GM23338 (cell line): ENCODE measurements at regions not wholly inside any gene's neighbourhood (a gene's known extent, or its start where the extent isn't known, plus 50 kb on each side); places are given as distances from the start of the nearest gene placed in this dataset.

Source experiments
- CREB1 ChIP-seq: fragments of 250-450 bp; sonication (Bioruptor Pico); IDR thresholded peaks from 2 replicates; pipeline ENCODE4 v1.5.0; 2020; ENCODE audit warnings: low read depth, mild to moderate bottlenecking, moderate library complexity
- EZH2 ChIP-seq: fragments of 200-600 bp; sonication (generic); IDR thresholded peaks from one replicate; pipeline ENCODE4 v1.8.0; 2017; ENCODE audit warnings: antibody characterized with exemption, mild to moderate bottlenecking, low read depth; ENCODE audit not compliant: unreplicated experiment
- EZH2phosphoT487 ChIP-seq: fragments of 200-600 bp; sonication (generic); IDR thresholded peaks from one replicate; pipeline ENCODE4 v1.8.1; 2018; ENCODE audit warnings: antibody characterized with exemption; ENCODE audit not compliant: unreplicated experiment
- JUNB ChIP-seq: IDR thresholded peaks from one replicate; pipeline ENCODE4 v1.6.1; 2016; ENCODE audit warnings: antibody characterized with exemption; ENCODE audit not compliant: unreplicated experiment
- POLR2AphosphoS5 ChIP-seq: IDR thresholded peaks from 2 replicates; pipeline ENCODE4 v1.6.1; 2016; ENCODE audit warnings: antibody characterized with exemption, low read depth
- STAT1 ChIP-seq: IDR thresholded peaks from one replicate; pipeline ENCODE4 v1.6.1; 2016; ENCODE audit warnings: antibody characterized with exemption; ENCODE audit not compliant: unreplicated experiment
- ZNF114 ChIP-seq: fragments of 250-450 bp; sonication (Bioruptor Pico); IDR thresholded peaks from 2 replicates; pipeline ENCODE4 v1.5.0; 2020; ENCODE audit warnings: mild to moderate bottlenecking, moderate library complexity
- ZNF331 ChIP-seq: fragments of 250-450 bp; sonication (Bioruptor Pico); IDR thresholded peaks from 2 replicates; pipeline ENCODE4 v1.5.0; 2020; ENCODE audit warnings: low read depth, mild to moderate bottlenecking, moderate library complexity
- TF ChIP-seq, protein P1 (sequence below), 2 experiments: fragments of 200-600 bp in 1 of 2; sonication (generic) in 1 of 2; conservative IDR thresholded peaks; 2 replicates each; pipeline versions ENCODE4 v1.5.1 to v1.6.1; 2016 to 2017; ENCODE audit warnings: antibody characterized with exemption in 2 of 2, low read depth in 2 of 2, mild to moderate bottlenecking in 2 of 2, moderate library complexity in 1 of 2
- TF ChIP-seq, protein P2 (sequence below): IDR thresholded peaks from one replicate; pipeline ENCODE4 v1.6.1; 2018; ENCODE audit warnings: antibody characterized with exemption; ENCODE audit not compliant: unreplicated experiment
- TF ChIP-seq, protein P3 (sequence below): IDR thresholded peaks from 2 replicates; pipeline ENCODE4 v1.6.1; 2016; ENCODE audit warnings: antibody characterized with exemption

DNA sequence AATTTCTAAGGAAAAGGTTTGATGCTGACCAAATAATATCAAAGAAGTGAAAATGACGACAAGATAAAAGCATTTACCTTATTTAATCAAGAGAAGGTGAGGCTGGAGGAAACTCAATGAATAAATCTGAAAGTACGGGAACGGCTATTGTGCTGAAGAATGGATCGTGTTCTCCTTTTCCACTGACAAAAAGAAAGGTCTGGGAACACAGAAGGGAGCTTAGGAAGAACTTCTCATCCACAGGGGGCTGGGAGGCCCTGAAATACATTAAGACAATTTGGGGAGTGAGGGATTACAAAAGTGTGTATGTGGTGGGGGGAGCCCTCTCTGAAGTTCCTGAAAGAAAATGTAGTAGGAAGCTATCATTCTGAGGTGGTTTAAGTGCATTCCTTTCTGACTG is 582.3 kb downstream of the SLC4A3 start:
- TF ChIP-seq, protein P1, sequence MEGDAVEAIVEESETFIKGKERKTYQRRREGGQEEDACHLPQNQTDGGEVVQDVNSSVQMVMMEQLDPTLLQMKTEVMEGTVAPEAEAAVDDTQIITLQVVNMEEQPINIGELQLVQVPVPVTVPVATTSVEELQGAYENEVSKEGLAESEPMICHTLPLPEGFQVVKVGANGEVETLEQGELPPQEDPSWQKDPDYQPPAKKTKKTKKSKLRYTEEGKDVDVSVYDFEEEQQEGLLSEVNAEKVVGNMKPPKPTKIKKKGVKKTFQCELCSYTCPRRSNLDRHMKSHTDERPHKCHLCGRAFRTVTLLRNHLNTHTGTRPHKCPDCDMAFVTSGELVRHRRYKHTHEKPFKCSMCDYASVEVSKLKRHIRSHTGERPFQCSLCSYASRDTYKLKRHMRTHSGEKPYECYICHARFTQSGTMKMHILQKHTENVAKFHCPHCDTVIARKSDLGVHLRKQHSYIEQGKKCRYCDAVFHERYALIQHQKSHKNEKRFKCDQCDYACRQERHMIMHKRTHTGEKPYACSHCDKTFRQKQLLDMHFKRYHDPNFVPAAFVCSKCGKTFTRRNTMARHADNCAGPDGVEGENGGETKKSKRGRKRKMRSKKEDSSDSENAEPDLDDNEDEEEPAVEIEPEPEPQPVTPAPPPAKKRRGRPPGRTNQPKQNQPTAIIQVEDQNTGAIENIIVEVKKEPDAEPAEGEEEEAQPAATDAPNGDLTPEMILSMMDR (conservative IDR thresholded peaks at IDR 0.05; ENCODE audit: low read depth in 2 of 2) = no peak
- TF ChIP-seq, protein P2, sequence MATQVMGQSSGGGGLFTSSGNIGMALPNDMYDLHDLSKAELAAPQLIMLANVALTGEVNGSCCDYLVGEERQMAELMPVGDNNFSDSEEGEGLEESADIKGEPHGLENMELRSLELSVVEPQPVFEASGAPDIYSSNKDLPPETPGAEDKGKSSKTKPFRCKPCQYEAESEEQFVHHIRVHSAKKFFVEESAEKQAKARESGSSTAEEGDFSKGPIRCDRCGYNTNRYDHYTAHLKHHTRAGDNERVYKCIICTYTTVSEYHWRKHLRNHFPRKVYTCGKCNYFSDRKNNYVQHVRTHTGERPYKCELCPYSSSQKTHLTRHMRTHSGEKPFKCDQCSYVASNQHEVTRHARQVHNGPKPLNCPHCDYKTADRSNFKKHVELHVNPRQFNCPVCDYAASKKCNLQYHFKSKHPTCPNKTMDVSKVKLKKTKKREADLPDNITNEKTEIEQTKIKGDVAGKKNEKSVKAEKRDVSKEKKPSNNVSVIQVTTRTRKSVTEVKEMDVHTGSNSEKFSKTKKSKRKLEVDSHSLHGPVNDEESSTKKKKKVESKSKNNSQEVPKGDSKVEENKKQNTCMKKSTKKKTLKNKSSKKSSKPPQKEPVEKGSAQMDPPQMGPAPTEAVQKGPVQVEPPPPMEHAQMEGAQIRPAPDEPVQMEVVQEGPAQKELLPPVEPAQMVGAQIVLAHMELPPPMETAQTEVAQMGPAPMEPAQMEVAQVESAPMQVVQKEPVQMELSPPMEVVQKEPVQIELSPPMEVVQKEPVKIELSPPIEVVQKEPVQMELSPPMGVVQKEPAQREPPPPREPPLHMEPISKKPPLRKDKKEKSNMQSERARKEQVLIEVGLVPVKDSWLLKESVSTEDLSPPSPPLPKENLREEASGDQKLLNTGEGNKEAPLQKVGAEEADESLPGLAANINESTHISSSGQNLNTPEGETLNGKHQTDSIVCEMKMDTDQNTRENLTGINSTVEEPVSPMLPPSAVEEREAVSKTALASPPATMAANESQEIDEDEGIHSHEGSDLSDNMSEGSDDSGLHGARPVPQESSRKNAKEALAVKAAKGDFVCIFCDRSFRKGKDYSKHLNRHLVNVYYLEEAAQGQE = no peak
- TF ChIP-seq STAT1 = no peak
- no peak for TF ChIP-seq EZH2phosphoT487
- no peak for TF ChIP-seq ZNF114 (CRISPR knock-in tag)
- TF ChIP-seq CREB1 (CRISPR knock-in tag) = no peak
- TF ChIP-seq POLR2AphosphoS5 = no peak
- TF ChIP-seq EZH2 = no peak
- no peak for TF ChIP-seq JUNB
- TF ChIP-seq, protein P3, sequence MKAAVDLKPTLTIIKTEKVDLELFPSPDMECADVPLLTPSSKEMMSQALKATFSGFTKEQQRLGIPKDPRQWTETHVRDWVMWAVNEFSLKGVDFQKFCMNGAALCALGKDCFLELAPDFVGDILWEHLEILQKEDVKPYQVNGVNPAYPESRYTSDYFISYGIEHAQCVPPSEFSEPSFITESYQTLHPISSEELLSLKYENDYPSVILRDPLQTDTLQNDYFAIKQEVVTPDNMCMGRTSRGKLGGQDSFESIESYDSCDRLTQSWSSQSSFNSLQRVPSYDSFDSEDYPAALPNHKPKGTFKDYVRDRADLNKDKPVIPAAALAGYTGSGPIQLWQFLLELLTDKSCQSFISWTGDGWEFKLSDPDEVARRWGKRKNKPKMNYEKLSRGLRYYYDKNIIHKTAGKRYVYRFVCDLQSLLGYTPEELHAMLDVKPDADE = no peak
- TF ChIP-seq ZNF331 = no peak
